ENCODE measurements at regions not wholly inside any gene's neighbourhood (a gene's known extent, or its start where the extent isn't known, plus 50 kb on each side); places are given as distances from the start of the nearest gene placed in this dataset.

DNA sequence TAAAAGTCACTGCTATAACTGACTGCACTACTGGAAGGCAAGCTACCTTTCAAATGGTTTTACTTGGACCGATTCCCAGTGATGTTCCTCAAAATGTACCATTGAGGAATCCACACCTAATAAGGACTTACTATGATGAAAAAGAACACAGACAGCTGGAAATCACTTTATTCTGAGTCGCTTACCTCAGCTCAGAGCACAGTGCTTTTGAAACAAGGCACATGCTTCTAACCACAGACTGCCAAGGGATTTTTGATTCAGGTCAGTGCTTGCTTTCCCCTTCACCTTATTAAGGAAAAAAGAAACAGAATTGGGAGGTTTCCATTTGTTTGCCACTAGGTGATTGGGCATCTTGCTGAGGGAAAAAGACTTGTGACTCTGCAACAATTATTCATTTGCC lies 707.5 kb upstream of the FSHR start:
- no peak overlapping the region for H3K4me3 Mint-ChIP-seq (ENCODE audit: unreplicated experiment)
- H3K36me3 Mint-ChIP-seq (ENCODE audit: unreplicated experiment), result no peaks in the 10 kb centered on the region
- H3K27ac Mint-ChIP-seq (ENCODE audit: unreplicated experiment), result no peak overlapping the region
- DNase-seq (ENCODE audit: extremely low spot score, unreplicated experiment), result no peak
- TF ChIP-seq, protein P1, sequence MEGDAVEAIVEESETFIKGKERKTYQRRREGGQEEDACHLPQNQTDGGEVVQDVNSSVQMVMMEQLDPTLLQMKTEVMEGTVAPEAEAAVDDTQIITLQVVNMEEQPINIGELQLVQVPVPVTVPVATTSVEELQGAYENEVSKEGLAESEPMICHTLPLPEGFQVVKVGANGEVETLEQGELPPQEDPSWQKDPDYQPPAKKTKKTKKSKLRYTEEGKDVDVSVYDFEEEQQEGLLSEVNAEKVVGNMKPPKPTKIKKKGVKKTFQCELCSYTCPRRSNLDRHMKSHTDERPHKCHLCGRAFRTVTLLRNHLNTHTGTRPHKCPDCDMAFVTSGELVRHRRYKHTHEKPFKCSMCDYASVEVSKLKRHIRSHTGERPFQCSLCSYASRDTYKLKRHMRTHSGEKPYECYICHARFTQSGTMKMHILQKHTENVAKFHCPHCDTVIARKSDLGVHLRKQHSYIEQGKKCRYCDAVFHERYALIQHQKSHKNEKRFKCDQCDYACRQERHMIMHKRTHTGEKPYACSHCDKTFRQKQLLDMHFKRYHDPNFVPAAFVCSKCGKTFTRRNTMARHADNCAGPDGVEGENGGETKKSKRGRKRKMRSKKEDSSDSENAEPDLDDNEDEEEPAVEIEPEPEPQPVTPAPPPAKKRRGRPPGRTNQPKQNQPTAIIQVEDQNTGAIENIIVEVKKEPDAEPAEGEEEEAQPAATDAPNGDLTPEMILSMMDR (IDR thresholded peaks at IDR 0.05), result no peak
- peaks cover 7% of the 10 kb centered on the region for H3K9me3 Mint-ChIP-seq (ENCODE audit: unreplicated experiment)
- no peaks in the 10 kb centered on the region for H3K4me1 Mint-ChIP-seq (ENCODE audit: unreplicated experiment)
- no peaks in the 10 kb centered on the region for H3K27me3 Mint-ChIP-seq (ENCODE audit: unreplicated experiment)

DNA sequence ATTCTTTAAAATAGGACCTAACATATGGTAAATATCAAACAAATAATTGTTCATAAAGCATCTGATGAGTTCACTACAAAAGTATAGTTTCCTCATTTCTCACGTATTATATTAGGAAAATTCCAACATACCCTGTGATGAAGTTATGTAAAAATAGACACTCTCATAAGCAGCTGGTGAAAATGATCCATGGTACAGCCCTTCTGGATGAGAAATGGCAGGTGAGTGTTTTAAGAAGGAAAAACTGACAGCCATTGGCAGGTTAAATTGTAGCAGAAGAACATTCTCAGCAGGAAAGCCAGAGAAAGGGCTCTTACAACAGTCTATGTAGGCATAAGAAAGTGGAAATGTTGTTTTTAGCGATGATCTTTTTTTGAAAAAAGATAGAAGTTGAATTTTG lies 706.5 kb upstream of the FSHR start:
- Mint-ChIP-seq H3K27ac (ENCODE audit: unreplicated experiment) (no peak overlapping the region), H3K9me3 (ENCODE audit: unreplicated experiment) (peaks cover 7% of the 10 kb centered on the region), H3K4me1 (ENCODE audit: unreplicated experiment) (no peaks in the 10 kb centered on the region), H3K4me3 (ENCODE audit: unreplicated experiment) (no peak overlapping the region), H3K27me3 (ENCODE audit: unreplicated experiment) (no peaks in the 10 kb centered on the region), H3K36me3 (ENCODE audit: unreplicated experiment) (no peaks in the 10 kb centered on the region)
- DNase-seq (ENCODE audit: extremely low spot score, unreplicated experiment), result no peak
- TF ChIP-seq, protein P1 (IDR thresholded peaks at IDR 0.05), result no peak

DNA sequence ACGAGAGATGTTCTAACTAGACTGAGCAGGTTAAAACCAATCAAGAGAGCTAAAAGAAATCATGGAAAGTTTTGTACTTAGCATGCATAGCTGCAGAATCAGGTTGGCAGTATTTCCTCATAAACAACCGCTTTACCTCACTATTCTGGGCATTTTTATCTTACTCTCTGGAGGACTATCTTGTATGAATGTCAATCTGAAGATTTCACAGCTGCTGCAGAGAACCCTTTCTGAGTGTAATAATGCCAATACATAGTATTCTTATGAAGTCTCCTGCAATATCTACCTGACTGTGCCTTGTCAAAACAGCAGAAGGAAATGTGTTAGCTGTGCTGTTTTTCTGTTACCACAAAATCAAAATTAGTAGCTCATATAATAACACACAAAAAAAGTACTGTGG lies 705.9 kb upstream of the FSHR start:
- Mint-ChIP-seq H3K36me3 (ENCODE audit: unreplicated experiment) (no peaks in the 10 kb centered on the region), H3K4me1 (ENCODE audit: unreplicated experiment) (no peaks in the 10 kb centered on the region), H3K4me3 (ENCODE audit: unreplicated experiment) (no peak overlapping the region), H3K9me3 (ENCODE audit: unreplicated experiment) (peaks cover 7% of the 10 kb centered on the region), H3K27ac (ENCODE audit: unreplicated experiment) (no peak overlapping the region), H3K27me3 (ENCODE audit: unreplicated experiment) (no peaks in the 10 kb centered on the region)
- TF ChIP-seq, protein P1 (IDR thresholded peaks at IDR 0.05), result no peak
- no peak for DNase-seq (ENCODE audit: extremely low spot score, unreplicated experiment)

DNA sequence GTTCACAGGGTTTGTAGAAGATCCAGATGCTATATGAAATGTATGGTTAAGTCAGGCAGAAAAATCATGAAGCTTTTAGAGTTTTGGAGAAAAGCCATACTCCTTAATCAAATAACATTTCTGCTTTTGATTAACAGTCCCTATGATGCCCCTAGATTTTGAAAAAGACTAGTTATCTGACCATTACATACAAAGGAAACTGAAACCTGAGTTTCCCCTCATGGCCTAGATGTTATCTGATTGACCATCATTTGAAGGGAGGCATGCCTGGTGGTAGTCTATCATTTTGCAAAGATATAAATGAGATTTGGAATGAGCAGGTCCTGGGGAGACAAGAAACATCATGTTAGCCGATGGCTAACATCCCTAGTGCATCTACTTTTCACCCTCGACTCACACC lies 704.3 kb upstream of the FSHR start:
- no peak for DNase-seq (ENCODE audit: extremely low spot score, unreplicated experiment)
- Mint-ChIP-seq H3K4me1 (ENCODE audit: unreplicated experiment) (no peaks in the 10 kb centered on the region), H3K36me3 (ENCODE audit: unreplicated experiment) (no peaks in the 10 kb centered on the region), H3K27ac (ENCODE audit: unreplicated experiment) (no peak overlapping the region), H3K4me3 (ENCODE audit: unreplicated experiment) (no peak overlapping the region), H3K27me3 (ENCODE audit: unreplicated experiment) (no peaks in the 10 kb centered on the region), H3K9me3 (ENCODE audit: unreplicated experiment) (peaks cover 3% of the 10 kb centered on the region)
- TF ChIP-seq, protein P1 (IDR thresholded peaks at IDR 0.05), result no peak

DNA sequence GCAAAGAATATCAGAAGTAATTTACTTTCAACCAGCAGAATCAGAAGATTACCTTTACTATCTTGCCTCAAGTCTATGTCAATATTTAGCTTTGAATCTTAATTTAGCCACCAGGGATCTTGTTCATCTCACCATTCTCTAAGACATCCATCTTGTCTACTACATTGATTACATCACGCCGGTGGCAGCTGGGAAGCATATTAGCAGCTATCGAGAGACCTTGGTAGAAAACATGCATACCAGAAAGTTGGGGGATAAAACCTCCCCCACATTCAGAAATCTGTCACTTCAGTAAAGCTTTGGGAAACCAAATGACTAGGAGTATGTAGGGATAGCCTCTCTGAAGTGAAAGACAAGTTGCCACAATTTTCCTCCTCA lies 703.8 kb upstream of the FSHR start:
- H3K9me3 Mint-ChIP-seq (ENCODE audit: unreplicated experiment), result no peaks in the 10 kb centered on the region
- TF ChIP-seq, protein P1 (IDR thresholded peaks at IDR 0.05), result no peak
- no peaks in the 10 kb centered on the region for H3K4me1 Mint-ChIP-seq (ENCODE audit: unreplicated experiment)
- H3K27ac Mint-ChIP-seq (ENCODE audit: unreplicated experiment), result no peak overlapping the region
- no peaks in the 10 kb centered on the region for H3K27me3 Mint-ChIP-seq (ENCODE audit: unreplicated experiment)
- no peaks in the 10 kb centered on the region for H3K36me3 Mint-ChIP-seq (ENCODE audit: unreplicated experiment)
- DNase-seq (ENCODE audit: extremely low spot score, unreplicated experiment), result no peak
- no peak overlapping the region for H3K4me3 Mint-ChIP-seq (ENCODE audit: unreplicated experiment)
